ENCODE measurements at regions not wholly inside any gene's neighbourhood (a gene's known extent, or its start where the extent isn't known, plus 50 kb on each side); places are given as distances from the start of the nearest gene placed in this dataset.
"Not testable (repeated sequence)": the region's sequence is repeated elsewhere in the genome, so short reads cannot be mapped to it uniquely, and the experiment has no call there.

- no peak overlapping the region for H3K27ac ChIP-seq
- TF ChIP-seq, protein P1, sequence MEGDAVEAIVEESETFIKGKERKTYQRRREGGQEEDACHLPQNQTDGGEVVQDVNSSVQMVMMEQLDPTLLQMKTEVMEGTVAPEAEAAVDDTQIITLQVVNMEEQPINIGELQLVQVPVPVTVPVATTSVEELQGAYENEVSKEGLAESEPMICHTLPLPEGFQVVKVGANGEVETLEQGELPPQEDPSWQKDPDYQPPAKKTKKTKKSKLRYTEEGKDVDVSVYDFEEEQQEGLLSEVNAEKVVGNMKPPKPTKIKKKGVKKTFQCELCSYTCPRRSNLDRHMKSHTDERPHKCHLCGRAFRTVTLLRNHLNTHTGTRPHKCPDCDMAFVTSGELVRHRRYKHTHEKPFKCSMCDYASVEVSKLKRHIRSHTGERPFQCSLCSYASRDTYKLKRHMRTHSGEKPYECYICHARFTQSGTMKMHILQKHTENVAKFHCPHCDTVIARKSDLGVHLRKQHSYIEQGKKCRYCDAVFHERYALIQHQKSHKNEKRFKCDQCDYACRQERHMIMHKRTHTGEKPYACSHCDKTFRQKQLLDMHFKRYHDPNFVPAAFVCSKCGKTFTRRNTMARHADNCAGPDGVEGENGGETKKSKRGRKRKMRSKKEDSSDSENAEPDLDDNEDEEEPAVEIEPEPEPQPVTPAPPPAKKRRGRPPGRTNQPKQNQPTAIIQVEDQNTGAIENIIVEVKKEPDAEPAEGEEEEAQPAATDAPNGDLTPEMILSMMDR (IDR thresholded peaks at IDR 0.05), result no peak
- TF ChIP-seq ZFX (IDR thresholded peaks at IDR 0.05; ENCODE audit: borderline replicate concordance), result no peak
Measured at GRCh38 chr20:29742699-29743100, 1514.8 kb upstream of the DEFB115 start.

DNA sequence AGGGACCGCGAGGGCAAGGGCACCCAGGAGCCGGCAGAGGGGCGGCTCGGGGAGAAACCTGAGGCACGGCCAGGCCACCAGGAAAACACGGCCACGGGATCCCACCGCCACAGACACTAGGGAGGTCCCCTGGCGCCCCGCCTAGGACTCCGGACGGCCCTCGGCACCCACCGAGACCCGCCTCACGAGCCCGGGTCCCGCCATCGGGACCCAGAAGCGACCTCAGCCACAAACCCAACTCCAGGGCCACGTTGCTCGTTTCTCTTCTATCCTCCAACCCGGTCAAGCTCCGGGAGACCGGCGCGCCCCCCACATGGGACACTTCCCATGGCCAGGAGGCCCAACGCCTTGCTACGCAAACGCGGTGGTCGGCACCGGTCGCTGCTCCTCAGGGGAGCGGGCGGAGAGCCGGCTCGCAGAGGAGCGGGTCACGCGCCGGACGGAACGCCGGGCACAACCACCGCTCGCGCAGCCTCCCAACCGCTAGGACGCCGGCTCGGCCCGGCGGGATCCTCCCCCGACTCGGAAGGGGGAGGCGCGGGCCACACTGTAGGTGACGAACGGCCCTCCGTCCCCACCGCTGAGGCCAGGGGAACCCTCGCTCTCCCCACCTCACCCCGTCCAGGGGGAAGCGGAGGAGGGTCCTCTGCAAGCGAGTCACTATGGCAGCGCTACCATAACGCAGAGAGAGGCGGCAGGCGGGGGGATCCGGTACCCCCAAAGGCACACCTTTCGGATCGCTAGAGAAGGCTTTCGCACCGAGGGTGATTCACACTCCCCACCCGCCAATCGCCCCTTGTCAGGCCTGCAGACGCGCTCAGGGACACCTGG lies 1514.1 kb upstream of the DEFB115 start:
- H3K27ac ChIP-seq, result no peak overlapping the region
- no peak for TF ChIP-seq ZFX (IDR thresholded peaks at IDR 0.05; ENCODE audit: borderline replicate concordance)
- TF ChIP-seq, protein P1 (IDR thresholded peaks at IDR 0.05), result no peak

GRCh38 chr20:29744071-29744470 lies 1513.4 kb upstream of the DEFB115 start:
- no peak overlapping the region for H3K27ac ChIP-seq
- TF ChIP-seq, protein P1 (IDR thresholded peaks at IDR 0.05), result no peak
- TF ChIP-seq ZFX (IDR thresholded peaks at IDR 0.05; ENCODE audit: borderline replicate concordance), result no peak

DNA sequence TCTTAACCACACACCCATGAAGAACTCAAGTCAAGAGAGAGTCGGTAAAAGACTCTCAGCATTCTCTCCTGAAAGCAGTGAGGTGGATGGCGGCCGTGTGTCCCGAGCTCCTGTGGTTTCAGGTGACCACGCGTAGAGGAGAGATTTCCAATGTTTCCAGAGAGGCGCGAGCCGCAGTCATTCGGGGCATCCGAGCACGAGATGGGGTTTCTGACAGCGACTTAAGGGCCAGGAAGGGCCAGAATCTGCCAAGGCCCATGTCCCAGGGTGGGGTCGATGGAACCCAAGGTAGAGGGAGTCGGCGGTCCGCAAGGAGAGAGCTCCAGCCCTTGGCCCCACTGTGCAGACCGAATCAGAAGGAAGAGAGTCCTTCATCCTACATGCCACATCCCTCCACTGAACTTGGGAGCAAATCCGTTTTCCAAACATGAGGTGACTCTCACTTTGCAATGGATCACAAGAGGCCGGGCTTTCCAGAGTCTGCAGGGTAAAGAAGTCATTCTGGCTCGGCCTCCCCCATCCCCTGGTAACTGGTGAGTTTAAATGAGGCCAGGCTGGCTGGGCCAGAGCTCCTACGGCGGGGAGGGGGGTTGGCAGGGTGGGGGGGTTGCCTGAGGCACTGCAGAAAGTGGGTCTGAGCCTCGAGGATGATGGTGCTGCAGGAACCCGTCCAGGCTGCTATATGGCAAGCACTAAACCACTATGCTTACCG lies 1511.8 kb upstream of the DEFB115 start:
- not testable (repeated sequence) for H3K27ac ChIP-seq

DNA sequence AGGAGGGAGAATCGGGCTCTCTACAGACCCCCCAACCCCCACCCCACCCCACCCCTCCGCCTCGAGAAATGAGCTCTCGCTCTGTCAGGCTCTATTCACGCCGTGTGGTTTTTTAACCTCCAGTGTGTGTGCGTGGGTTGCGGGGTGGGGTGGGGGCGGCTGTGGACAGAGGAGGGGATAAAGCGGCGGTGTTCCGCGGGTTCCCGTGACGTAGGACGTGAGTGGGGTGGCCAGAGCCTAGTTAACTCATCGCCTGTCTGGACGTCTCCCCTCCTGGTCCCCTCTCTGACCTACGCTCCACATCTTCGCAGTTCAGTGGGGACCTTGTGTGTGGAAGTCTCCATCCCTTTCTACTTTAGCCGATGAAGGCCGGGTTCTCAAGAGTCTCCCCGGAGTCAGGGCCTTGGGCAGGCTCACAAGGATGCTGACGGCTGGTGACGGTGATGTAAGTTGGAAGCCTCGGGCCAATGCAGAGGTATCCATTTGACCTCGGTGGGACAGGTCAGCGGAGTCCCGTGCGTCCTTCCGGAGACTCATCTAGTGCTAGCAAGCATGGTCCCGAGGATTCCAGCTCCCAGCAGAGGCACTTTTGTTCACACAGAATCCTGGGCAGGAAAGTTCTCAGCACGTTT lies 1507.1 kb upstream of the DEFB115 start:
- no peak overlapping the region for H3K27ac ChIP-seq
- TF ChIP-seq, protein P1 (IDR thresholded peaks at IDR 0.05), result no peak
- no peak for TF ChIP-seq ZFX (IDR thresholded peaks at IDR 0.05; ENCODE audit: borderline replicate concordance)

DNA sequence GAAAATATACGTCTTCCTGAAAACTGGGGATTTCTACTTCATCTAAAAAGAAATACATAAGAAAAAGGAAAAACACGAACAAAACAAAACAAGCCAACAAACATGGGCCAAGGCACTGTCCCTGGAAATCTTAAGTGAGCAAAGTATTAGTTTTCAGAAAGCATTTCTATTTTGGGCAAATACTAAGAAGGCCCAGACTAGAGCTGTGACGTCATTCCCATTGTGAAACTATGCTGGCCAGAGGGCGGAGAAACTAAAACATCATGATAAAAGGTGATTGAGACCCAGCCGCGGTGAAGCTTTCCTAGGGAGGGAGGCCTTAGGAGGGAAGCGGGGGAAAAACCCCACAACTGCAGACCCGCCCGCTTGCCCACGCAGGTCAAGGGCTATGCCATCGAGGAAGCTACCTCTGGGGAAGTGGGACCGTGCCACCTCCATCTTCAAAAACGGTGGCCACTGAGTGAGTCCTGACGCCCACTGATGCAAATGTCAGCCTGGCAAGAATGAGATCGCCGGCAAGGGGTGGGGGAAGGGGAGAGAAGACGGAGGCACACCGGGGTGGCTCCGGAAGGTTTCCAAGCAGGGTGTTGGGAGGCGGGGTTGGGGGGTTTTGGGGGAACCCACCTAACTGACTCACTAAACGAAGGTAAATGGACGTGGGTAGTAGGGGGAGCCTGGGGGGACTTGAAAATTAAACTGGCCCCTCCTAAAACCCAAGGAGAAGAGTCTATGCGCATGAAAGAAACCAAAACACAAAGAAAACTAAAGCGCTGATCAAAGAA lies 1504.6 kb upstream of the DEFB115 start:
- H3K27ac ChIP-seq, result not testable (repeated sequence)

GRCh38 chr20:29753426-29753746 lies 1504.1 kb upstream of the DEFB115 start:
- H3K27ac ChIP-seq, result not testable (repeated sequence)
- TF ChIP-seq, protein P1 (IDR thresholded peaks at IDR 0.05), result peak; percentile 68

DNA sequence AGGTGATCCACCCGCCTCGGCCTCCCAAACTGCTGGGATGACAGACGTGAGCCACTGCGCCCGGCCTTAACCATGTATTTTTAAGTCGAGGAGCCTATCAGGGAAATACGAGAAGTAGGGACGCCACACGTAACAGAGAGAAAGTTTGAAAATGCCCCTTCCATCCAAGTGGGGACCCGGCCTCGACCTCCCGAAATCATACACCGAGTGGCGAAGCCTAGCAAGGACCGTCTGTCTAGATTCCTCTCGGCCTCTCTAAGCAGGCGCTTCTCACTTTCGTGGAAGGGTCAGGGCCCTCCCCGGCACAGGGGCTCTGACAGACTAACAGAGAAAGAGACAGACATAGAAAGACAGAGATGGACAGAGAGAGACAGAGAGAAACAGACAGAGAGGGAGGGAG lies 1503.6 kb upstream of the DEFB115 start:
- H3K27ac ChIP-seq, result not testable (repeated sequence)

DNA sequence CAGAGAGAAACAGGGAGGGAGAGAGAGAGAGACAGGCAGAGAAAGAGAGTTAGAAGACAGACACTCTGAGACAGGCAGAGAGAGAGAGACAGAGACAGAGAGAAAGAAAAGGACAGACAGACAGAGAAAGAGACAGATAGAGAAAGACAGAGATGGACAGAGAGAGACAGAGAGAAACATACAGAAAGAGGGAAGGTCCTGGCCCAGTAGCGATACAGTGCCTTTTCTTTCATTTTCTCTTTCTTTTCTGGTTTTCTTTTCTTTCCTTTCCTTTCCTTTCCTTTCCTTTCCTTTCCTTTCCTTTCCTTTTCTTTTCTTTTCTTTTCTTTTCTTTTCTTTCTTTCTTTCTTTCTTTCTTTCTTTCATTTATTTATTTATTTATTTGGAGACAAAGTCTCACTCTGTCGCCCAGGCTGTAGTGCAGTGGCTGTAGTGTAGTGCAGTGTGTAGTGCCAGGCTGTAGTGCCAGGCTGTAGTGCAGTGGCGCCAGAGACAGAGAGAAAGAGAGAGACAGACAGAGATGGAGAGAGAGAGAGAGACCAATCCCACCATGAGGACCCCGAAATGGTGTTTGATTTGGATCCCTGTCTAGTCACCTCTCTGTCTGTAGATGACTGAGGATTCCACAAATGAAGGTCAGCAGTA lies 1501.5 kb upstream of the DEFB115 start:
- H3K27ac ChIP-seq, result not testable (repeated sequence)
